ENCODE measurements at regions not wholly inside any gene's neighbourhood (a gene's known extent, or its start where the extent isn't known, plus 50 kb on each side); places are given as distances from the start of the nearest gene placed in this dataset.

DNA sequence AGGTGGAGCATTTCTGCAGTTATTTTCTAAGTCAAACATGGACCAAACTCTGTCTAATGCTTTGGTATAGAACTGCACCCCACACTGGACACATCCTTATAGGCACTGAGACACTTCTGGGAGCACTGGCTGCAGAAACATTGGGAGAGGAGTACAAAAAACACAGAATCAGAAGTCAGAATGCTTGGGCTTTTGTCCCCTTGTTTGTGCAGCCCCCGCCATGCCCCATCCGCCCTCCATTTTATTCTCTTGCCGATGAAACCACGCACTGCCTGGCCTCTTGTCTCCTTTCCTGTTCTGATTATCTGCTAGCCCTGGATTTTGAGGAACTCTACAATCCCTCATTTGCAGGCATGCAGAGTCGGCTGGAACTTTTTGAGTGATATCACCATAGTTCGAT lies 1201.2 kb downstream of the TBC1D22A start:
- TF ChIP-seq, protein P1, sequence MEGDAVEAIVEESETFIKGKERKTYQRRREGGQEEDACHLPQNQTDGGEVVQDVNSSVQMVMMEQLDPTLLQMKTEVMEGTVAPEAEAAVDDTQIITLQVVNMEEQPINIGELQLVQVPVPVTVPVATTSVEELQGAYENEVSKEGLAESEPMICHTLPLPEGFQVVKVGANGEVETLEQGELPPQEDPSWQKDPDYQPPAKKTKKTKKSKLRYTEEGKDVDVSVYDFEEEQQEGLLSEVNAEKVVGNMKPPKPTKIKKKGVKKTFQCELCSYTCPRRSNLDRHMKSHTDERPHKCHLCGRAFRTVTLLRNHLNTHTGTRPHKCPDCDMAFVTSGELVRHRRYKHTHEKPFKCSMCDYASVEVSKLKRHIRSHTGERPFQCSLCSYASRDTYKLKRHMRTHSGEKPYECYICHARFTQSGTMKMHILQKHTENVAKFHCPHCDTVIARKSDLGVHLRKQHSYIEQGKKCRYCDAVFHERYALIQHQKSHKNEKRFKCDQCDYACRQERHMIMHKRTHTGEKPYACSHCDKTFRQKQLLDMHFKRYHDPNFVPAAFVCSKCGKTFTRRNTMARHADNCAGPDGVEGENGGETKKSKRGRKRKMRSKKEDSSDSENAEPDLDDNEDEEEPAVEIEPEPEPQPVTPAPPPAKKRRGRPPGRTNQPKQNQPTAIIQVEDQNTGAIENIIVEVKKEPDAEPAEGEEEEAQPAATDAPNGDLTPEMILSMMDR (IDR thresholded peaks at IDR 0.05), result no peak
- no peak for TF ChIP-seq POLR2A (IDR thresholded peaks at IDR 0.05)

Data from esophagus squamous epithelium (tissue), 4 donors.